Right renal cortex interstitium (tissue), 3 donors: ENCODE measurements at regions not wholly inside any gene's neighbourhood (a gene's known extent, or its start where the extent isn't known, plus 50 kb on each side); places are given as distances from the start of the nearest gene placed in this dataset.

ENCODE experiments used
- DNase-seq, 3 donors: peaks; one replicate each; pipeline ENCODE4 v3.0.0-alpha.2; 2013; ENCODE audit warnings: low read depth in 3 of 3, low spot score in 2 of 3

DNA sequence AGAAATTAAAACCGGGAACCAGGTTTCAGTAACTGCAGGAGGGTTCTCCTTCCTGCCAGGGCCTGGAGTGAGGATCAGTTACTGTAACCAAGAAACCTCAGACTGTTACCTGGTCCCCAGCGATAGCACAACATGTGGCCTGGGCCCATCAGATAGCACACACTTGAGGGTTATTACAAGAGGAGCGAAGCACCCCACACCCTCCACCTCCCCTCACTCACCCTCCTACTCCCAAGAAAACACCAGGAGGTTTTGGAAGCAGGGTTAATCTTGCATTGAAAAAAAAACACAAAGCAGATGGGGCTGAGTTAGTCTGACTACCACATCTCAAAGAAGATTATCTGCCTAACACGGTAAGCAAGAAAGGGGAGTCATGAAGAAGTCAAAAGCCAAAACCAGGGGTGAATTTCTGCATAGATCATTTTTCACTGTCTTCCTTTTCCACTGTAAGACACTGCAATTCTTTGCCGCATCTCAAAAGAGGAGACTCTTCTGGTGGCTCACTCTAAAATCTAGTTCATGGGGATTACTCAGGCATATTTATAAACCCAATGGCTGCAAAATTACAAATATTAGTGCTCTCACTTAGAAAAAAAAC, 75.9 kb upstream of the DOCK9 start:
- no peak for DNase-seq

GRCh38 chr13:99055281-99055680, 77.4 kb upstream of the DOCK9 start:
- no peak for DNase-seq

DNA sequence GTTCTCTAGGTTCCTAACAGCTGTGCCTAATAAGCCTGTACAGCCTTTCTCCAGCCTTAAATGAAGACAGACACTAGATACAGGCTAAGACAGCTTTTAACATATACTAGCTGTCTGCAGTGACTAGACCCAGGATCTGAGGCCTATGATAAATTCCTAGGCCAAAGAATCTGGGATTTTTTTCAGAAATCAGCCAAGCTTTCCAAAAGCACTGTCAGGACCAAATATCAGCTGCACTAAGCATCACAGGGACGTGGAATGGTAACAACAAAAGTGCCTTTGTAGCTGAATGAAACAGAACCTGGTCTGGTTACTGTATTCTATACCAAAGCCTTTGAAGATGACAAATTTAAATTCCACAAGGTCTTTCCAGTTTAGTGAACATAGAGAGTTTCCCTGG, 77.9 kb upstream of the DOCK9 start:
- DNase-seq, result no peak

DNA sequence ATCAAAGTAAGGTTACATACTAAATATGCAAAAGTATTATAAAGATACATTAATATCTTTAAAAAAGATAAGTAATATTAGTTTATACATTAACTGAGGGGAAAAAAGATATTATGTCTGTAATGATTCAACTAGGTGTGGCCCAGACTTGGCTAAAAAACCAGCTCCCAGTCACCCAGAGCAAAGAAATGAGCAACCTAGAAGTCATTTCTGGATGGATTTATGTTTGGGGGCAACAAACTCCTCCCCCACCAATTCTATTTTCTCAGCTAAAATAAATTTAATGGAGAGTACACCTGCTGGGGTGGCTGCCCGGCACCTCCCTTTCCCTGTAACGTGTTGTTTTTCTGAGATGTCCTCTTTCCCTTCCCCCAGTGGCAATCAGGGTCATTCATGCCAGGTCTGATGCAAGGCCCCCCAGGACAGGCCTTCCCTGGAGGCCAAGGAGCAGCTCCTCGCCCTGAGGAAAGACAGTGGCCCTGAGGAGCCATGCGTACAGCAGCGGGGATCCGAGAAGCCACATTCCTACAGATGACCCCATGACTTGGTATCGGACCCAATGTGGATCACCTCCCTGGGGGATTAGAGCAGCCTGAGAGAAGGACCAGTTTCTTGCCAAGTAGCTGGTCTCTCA, 78.6 kb upstream of the DOCK9 start:
- no peak for DNase-seq

GRCh38 chr13:99057310-99057975, 79.6 kb upstream of the DOCK9 start:
- DNase-seq, result no peak

GRCh38 chr13:99058527-99059495, 80.9 kb upstream of the DOCK9 start:
- no peak for DNase-seq

GRCh38 chr13:99059498-99060075, 81.7 kb upstream of the DOCK9 start:
- DNase-seq, result no peak

GRCh38 chr13:99061411-99061810, 83.5 kb upstream of the DOCK9 start:
- no peak for DNase-seq

DNA sequence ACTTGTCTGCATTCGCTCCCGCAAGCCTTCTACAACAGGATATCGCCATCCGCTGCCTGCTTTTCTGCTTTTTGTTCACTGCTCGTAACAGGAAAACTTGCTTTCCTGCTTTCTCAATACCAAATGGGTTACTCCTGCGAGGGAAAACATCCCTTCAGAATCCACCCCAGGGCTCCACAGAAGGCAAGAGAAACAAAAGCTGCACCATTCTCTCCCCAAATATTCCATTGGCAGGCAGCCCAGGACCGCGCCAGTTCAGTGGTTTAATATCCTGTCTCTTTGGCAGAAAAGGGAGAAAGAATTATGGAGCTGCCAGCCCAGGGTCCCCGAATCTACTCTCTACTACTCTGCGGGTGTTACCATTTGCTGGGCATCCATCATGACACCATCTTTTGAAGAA, 84.7 kb upstream of the DOCK9 start:
- DNase-seq, result peak in 1 of 3 donors; percentile 54

- DNase-seq, result no peak
Observed at GRCh38 chr13:99063178-99063577, 85.3 kb upstream of the DOCK9 start.

GRCh38 chr13:99063952-99064351, 86.1 kb upstream of the DOCK9 start:
- DNase-seq, result no peak

DNA sequence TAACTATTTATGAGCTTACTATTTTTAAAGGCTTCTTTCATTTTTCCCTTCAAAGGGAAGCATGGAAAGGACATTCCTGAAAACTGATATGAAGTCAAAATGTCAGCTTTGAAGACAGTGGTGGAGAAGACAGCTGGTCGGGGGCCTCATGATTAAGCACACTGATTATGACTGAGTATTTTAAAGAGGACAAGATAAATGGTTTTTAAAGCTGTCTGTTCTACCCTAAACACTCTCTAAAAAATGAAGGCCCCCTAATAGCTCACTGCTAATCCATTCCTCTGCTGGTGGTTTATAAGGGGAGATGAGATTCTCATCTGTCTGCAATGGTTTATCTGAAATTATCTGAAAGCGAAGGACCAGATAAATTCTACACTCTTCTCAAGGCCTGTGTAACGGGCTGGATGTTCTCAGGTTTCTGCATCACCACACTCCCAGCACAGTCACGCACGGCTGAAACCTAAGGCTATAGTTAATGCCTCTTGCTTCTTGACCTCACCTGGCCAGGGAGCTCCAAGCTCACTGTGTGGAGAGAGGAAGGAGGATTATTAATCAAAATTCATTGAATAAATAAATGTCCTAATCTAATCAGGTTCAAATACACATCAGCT, 86.9 kb upstream of the DOCK9 start:
- DNase-seq, result no peak

GRCh38 chr13:99065235-99066015, 87.6 kb upstream of the DOCK9 start:
- no peak for DNase-seq

DNA sequence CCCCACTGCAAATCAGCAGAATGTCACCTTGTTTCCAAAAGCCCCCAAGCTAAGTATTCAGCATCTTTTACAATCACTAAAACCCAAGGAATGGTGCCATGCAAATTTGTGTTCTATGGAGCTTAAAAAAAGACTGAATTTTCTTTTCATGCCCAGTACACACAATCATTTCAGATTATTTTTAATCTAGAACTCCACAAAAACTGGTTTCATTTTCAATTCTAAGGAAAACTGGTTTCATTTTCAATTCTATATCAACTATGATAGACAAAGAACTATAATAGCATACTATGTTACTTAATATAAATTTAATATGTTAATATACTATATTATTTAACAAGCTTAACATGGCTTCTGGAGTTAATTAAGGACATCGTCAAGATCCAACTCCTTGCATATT, 88.4 kb upstream of the DOCK9 start:
- no peak for DNase-seq

GRCh38 chr13:99067159-99067985, 89.5 kb upstream of the DOCK9 start:
- DNase-seq, result no peak

- DNase-seq, result no peak
Observed at GRCh38 chr13:99071211-99071610, 93.3 kb upstream of the DOCK9 start.

DNA sequence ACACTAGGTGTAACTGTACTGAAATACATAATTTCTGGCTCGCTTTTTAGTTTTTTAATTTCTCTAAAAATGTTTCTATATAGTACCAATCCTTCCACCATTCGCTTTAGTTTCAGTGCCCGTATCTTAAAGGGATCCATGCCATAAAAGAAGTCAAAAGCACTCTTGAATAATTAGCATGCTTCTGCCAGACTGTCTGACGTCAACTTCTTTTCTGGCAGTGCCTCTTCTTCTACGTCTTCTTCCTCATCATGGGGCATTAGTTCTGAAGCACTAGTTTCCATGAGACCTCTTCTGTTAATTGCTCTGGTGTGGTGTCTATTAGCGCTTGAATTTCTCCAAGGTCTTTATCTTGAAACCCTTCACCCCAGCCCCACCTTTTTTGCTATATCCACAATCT, 93.8 kb upstream of the DOCK9 start:
- DNase-seq, result no peak

GRCh38 chr13:99072356-99072755, 94.5 kb upstream of the DOCK9 start:
- DNase-seq, result no peak

- DNase-seq, result no peak
Observed at GRCh38 chr13:99072941-99073340, 95.1 kb upstream of the DOCK9 start.
